ENCODE measurements at regions not wholly inside any gene's neighbourhood (a gene's known extent, or its start where the extent isn't known, plus 50 kb on each side); places are given as distances from the start of the nearest gene placed in this dataset.

GRCh38 chr3:124429129-124429815, 301.0 kb upstream of the UMPS start:
- no peak overlapping the region for H3K4me3 ChIP-seq (ENCODE audit: low read depth, low read length)

DNA sequence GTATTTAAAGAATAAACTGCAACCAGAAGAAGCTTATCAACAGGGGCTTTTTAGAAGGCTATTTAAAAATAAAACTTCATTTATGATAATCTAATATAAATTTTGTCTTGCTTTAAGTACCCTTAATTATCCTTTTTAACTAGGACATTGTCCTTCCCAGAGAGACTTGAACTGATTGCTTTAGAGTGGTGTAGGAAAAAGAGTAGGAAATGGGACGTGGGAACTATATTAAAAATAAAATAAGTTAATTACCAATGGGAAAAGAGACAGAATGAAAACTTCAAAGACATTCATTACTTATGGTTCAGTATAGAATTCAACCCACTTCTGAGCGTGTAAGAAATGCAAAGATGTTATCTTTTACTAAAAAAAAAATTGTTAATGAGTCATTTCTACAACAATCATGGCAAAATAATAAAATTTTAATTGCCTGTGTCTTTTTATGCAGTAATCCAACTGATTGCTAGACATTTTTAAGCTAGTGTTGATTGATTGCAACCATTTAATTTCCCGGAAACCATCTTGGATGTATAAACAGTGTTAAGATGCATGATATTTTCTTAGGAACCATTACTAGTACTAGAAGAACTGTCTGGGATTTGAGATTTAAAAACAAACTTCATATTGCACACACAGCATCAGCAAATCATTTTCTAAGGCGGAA, 298.8 kb upstream of the UMPS start:
- no peak overlapping the region for H3K4me3 ChIP-seq (ENCODE audit: low read depth, low read length)

GRCh38 chr3:124434176-124434575, 296.1 kb upstream of the UMPS start:
- no peak overlapping the region for H3K4me3 ChIP-seq (ENCODE audit: low read depth, low read length)

DNA sequence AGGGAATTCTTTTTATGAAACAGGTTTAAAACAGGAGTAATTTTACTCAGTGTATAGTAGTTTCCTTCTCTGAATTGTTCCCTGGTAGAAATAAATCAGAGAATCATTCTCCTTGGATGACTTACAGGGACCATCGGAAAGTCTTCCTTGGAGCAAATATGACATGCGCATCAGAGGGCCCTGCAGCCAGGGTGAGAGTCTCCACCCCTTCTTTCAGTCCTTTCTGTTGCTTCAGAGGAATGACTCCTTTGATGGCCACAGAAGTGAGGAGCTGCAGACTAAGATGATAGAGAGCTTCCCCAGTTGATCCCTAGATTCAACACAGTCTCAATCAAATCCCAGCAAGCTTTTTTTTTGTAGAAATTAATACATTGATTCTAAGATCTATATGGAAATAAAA, 294.8 kb upstream of the UMPS start:
- H3K4me3 ChIP-seq (ENCODE audit: low read depth, low read length): no peak overlapping the region

- no peak overlapping the region for H3K4me3 ChIP-seq (ENCODE audit: low read depth, low read length)
Measured at GRCh38 chr3:124438813-124439212, 291.4 kb upstream of the UMPS start.

DNA sequence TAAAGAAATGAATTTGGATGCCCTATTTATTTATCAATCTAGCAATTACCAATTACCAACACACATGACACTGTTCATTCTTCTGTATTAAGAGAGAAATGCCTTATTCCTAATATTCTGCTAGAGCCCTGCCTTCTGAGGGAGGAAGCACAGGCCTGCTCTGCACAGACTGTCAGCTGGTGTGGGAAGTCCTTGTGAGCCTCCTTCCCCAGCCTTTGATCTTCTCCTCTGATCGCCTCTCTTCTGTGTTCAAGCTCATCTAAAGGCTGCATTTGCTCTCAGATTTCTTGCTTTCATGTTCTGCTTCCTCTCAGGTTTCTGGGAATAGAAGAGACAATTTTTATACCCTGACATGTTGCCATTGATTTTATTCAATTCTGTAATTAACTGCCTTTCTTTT, 290.6 kb upstream of the UMPS start:
- H3K4me3 ChIP-seq (ENCODE audit: low read depth, low read length): no peak overlapping the region

- H3K4me3 ChIP-seq (ENCODE audit: low read depth, low read length): no peak overlapping the region
Measured at GRCh38 chr3:124441766-124442165, 288.5 kb upstream of the UMPS start.

DNA sequence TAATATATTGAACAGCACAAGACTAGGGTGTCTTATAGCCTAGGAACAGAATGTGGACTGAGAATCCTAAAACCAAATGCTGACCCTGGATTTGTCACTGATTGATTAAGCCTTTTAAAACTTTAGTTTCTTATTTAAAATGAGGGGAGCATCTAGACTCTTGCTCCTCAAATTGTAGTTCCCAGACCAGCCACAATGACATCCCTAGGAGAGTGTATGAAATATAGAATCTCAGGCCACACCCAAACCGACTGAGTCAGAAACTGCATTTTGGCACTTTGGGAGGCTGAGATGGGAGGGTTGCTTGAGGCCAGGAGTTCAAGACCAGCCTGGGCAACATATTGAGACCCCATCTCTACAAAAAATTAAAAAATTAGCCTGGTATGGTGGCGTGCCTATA, 287.8 kb upstream of the UMPS start:
- no peak overlapping the region for H3K4me3 ChIP-seq (ENCODE audit: low read depth, low read length)

DNA sequence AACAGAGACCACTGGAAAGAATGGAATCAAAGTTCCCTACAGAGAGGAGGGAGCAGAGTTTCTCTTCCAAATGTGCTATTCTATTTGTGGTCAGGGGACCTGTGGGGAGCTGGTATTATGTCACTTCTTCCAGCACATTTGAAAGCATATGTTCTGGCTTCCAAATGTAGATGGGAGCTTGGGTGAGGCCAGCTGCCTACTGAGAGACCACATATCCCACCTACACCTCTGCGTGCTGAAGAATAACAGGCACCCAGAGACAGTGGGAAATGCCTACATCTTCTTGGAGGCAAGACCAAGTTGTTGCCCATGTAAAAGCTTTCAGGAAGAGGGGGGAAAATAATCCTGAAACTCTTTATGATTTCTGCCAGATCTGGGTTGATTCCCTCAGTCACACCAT, 286.8 kb upstream of the UMPS start:
- H3K4me3 ChIP-seq (ENCODE audit: low read depth, low read length): no peak overlapping the region

- H3K4me3 ChIP-seq (ENCODE audit: low read depth, low read length): no peak overlapping the region
Measured at GRCh38 chr3:124444075-124444474, 286.2 kb upstream of the UMPS start.

DNA sequence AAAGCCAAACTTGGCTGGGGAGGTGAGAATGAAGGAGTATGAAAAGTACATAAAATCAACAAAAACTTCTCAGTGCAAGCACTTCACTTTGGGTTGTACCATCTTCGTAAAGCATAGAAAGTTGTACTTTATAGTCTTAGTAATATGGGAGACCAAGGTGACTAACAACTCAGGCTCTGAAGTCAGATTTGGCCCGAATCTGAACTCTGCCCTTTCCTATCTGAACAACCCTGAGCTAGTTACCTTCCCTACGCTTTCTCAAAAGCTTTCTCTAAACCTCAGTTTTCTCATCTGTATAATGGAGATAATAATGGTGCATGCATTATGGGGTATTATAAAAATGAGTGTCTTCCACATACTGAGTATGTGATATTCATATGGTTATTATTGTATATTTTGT, 285.4 kb upstream of the UMPS start:
- no peak overlapping the region for H3K4me3 ChIP-seq (ENCODE audit: low read depth, low read length)

DNA sequence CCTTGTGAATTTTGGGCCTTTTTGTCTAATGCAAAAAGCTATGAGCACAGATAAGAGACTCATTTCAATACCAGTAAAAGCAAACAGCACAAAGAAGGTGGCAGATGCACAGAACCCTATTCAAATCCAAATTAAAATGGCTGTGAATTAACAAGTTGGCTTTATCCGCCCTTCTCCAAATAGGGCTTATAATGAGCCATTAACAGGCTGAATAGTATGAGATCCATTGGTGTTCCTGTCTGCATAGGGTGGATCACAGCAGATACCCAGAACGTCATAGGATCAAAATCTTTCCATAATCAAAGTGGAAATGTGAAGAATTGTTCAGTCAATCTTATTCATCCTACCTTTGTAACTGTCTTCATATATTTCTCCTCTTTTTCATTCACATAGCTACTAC, 282.4 kb upstream of the UMPS start:
- no peak overlapping the region for H3K4me3 ChIP-seq (ENCODE audit: low read depth, low read length)

DNA sequence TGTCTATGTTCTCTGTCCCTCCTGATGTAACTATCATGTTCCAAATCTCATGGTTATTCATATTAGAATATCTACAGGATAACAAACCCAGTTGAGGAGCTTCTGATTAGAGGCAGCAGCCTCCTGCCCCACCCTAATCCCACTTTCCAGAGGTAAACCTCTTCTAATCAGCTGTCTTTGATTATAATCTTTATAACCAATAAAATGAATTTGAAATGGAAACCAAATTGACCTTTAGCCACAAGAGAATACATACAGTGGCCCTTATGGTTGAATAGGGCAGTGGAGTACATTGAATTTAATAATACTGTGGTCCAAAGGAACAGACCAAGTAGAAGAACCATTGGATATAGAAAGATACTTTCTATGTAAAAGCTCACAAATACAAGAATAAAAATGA, 281.3 kb upstream of the UMPS start:
- no peak overlapping the region for H3K4me3 ChIP-seq (ENCODE audit: low read depth, low read length)

DNA sequence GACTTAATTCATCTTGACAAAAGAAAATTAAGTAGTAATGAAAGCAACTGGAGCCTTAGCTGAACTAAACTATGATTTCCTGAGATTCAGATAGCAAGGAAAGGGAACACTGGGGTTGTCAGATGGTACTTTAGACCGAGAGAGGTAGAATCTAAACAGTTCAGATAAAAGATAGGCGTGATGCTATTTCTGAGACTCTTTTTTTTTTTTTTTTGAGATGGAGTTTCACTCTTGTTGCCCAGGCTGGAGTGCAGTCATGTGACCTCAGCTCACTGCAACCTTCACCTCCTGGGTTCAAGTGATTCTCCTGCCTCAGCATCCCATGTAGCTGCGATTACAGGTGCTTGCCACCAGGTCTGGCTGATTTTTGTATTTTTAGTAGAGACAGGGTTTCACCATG, 279.9 kb upstream of the UMPS start:
- H3K4me3 ChIP-seq (ENCODE audit: low read depth, low read length): no peak overlapping the region

- no peak overlapping the region for H3K4me3 ChIP-seq (ENCODE audit: low read depth, low read length)
Measured at GRCh38 chr3:124451630-124452317, 278.5 kb upstream of the UMPS start.

DNA sequence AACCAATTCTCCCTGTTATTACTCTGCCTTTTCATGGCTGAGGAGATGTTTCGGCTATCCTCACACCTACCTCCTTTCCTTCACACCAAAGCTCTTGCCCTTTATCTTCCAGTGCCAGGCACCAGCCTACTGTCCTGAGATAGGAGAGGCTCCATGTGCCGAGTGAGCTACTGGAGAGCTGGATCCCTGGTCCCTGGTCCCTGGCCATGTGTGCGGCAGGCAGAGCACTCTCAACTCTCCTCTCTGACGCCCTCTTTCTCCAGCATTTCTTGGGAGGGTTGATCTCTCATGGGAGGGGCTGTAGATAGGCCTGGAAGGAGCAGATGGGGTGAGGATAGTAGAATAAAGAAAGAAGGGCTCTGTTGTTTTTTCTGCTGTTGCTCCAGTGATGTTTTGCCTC, 277.1 kb upstream of the UMPS start:
- H3K4me3 ChIP-seq (ENCODE audit: low read depth, low read length): no peak overlapping the region

DNA sequence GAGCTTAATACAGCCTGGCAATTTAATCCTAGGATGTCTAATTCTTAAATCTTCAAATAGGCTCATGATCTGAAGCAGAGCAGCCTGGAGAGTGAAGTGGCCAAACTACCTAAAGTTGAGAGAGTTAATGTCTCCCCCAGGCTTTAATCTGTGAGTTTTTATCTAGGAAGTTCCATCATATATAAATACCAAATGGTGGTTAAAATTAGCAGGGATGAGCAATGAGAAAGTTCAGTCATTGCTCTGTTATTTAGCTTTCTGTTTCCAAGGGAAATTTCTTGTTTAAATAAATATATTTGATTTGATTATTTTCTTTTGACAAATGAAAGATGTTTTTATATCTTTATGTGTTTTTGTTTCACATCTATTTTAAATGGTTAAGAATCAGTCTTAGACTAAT, 274.4 kb upstream of the UMPS start:
- no peak overlapping the region for H3K4me3 ChIP-seq (ENCODE audit: low read depth, low read length)

GRCh38 chr3:124456506-124456905, 273.7 kb upstream of the UMPS start:
- no peak overlapping the region for H3K4me3 ChIP-seq (ENCODE audit: low read depth, low read length)

DNA sequence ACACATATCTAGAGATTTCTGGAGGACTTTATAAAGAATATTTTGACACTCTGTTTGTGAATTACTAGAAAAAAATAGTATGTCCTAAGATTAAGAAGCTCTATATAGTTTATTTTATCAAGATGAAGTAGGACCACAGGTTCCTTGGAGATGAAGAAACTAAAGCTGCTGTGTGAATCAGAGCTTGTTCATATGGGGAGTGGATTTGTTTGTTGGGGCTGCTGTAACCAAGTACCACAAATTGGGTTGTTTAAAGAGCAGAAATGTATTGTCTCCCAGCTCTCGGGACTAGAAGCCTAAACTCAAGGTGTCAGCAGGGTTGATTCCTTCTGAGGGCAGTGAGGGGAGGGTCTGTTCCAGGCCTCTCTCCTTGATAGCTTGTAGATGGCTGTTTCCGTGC, 270.6 kb upstream of the UMPS start:
- no peak overlapping the region for H3K4me3 ChIP-seq (ENCODE audit: low read depth, low read length)

DNA sequence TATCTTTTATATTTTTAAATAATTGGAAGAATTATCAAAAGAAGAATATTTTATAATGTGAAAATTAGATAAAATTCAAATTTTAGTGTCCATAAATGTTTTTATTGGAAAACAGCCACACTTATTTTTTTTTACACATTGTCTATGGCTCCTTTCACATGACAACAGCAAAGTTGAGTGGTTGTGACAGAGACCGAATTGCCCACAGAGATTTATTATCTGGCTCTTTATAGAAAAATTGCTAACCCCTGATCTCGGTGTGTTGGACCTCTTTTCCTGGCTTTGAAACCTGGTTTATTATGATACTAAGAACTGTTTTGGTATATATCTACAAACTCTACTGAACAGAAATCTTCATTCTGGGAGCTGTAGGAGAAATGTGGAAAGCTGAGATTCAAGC, 269.1 kb upstream of the UMPS start:
- no peak overlapping the region for H3K4me3 ChIP-seq (ENCODE audit: low read depth, low read length)

DNA sequence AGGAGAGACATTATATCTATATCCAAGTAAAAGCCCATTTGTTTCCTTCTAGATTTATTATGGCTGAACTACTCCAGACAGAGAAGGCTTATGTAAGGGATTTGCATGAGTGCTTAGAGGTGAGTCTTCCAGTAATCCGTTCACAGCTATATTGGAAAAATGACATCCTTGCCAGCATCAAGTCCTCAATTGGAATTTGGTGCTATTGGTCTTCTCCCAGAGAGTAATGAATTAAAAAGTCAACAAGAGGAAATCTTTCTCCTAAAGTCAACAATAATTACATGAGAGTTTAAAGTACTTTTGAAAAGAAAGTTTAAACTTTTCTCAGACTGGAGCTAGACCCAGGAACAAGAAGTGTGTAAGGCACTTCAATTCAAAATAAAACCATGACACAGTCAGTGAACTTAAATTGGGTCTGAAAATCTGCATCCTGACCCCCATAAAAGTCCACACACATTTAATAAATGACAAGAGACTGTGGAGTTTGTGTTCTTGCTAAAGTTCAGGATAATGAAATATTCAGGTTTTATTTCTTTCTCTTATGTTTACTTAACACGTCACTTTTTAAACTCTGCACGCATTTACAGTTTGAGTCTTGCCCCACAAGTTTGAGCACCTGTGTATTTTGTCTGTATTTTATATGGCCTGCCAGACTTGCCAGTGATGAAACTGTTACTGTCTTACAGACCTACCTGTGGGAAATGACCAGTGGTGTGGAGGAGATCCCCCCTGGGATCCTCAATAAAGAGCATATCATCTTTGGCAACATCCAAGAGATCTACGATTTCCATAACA, 268.2 kb upstream of the UMPS start:
- no peak overlapping the region for H3K4me3 ChIP-seq (ENCODE audit: low read depth, low read length)

GRCh38 chr3:124463234-124463633, 267.0 kb upstream of the UMPS start:
- H3K4me3 ChIP-seq (ENCODE audit: low read depth, low read length): no peak overlapping the region

Measured in iPS-11a (cell line).